ENCODE measurements at regions not wholly inside any gene's neighbourhood (a gene's known extent, or its start where the extent isn't known, plus 50 kb on each side); places are given as distances from the start of the nearest gene placed in this dataset.

- H4K20me1 ChIP-seq (ENCODE audit: insufficient read depth, low read length), result no peaks in the 10 kb centered on the region
- H3K4me1 ChIP-seq (ENCODE audit: insufficient read depth, low read length, severe bottlenecking), result peaks cover under 1% of the 10 kb centered on the region
- no peaks in the 10 kb centered on the region for H3K9me3 ChIP-seq (ENCODE audit: low read length)
- H3K4me2 ChIP-seq (ENCODE audit: low read length), result no peak overlapping the region
- H3K9ac ChIP-seq (ENCODE audit: low read length), result no peak overlapping the region
- H3K36me3 ChIP-seq (ENCODE audit: insufficient read depth, low read length), result no peaks in the 10 kb centered on the region; the same call in 1 of the 2 replicates
- no peak overlapping the region for H3K4me3 ChIP-seq (ENCODE audit: low read depth, low read length, poor library complexity, severe bottlenecking)
- H3K9me2 ChIP-seq (ENCODE audit: low read depth, low read length), result no peaks in the 10 kb centered on the region
- H3K27me3 ChIP-seq (ENCODE audit: insufficient read depth, low read length), result no peaks in the 10 kb centered on the region
- no peak overlapping the region for H3K27ac ChIP-seq (ENCODE audit: low read depth, low read length, poor library complexity, severe bottlenecking)
- no peaks in the 10 kb centered on the region for H3F3A ChIP-seq (ENCODE audit: insufficient read depth, low read length)
- H2AFZ ChIP-seq (ENCODE audit: low read length), result no peak overlapping the region
- no peak for TF ChIP-seq EZH2 (IDR thresholded peaks at IDR 0.05; ENCODE audit: borderline replicate concordance, low read length)
- TF ChIP-seq CTCF (IDR thresholded peaks at IDR 0.05; ENCODE audit: low read length), result no peak
- no peaks in the 10 kb centered on the region for H3K79me2 ChIP-seq (ENCODE audit: insufficient read depth, low read length)
Observed at GRCh38 chrX:9184211-9184610, 150.3 kb upstream of the FAM9B start.

- H2AFZ ChIP-seq (ENCODE audit: low read length), result no peak overlapping the region
- TF ChIP-seq EZH2 (IDR thresholded peaks at IDR 0.05; ENCODE audit: borderline replicate concordance, low read length) (no peak), CTCF (IDR thresholded peaks at IDR 0.05; ENCODE audit: low read length) (no peak)
- no peak overlapping the region for H3K9ac ChIP-seq (ENCODE audit: low read length)
- H3F3A ChIP-seq (ENCODE audit: insufficient read depth, low read length), result no peaks in the 10 kb centered on the region
- no peak overlapping the region for H3K4me3 ChIP-seq (ENCODE audit: low read depth, low read length, poor library complexity, severe bottlenecking)
- H3K9me2 ChIP-seq (ENCODE audit: low read depth, low read length), result no peaks in the 10 kb centered on the region
- H3K36me3 ChIP-seq (ENCODE audit: insufficient read depth, low read length), result no peaks in the 10 kb centered on the region; the same call in 1 of the 2 replicates
- no peaks in the 10 kb centered on the region for H3K27me3 ChIP-seq (ENCODE audit: insufficient read depth, low read length)
- no peak overlapping the region for H3K27ac ChIP-seq (ENCODE audit: low read depth, low read length, poor library complexity, severe bottlenecking)
- no peaks in the 10 kb centered on the region for H4K20me1 ChIP-seq (ENCODE audit: insufficient read depth, low read length)
- no peaks in the 10 kb centered on the region for H3K9me3 ChIP-seq (ENCODE audit: low read length)
- no peaks in the 10 kb centered on the region for H3K79me2 ChIP-seq (ENCODE audit: insufficient read depth, low read length)
- peaks cover 9% of the 10 kb centered on the region for H3K4me1 ChIP-seq (ENCODE audit: insufficient read depth, low read length, severe bottlenecking)
- H3K4me2 ChIP-seq (ENCODE audit: low read length), result no peak overlapping the region
Observed at GRCh38 chrX:9188117-9188516, 154.2 kb upstream of the FAM9B start.

- no peaks in the 10 kb centered on the region; the same call in 1 of the 2 replicates for H3K36me3 ChIP-seq (ENCODE audit: insufficient read depth, low read length)
- H3F3A ChIP-seq (ENCODE audit: insufficient read depth, low read length), result no peaks in the 10 kb centered on the region
Observed at GRCh38 chrX:9189286-9189685, 155.4 kb upstream of the FAM9B start.

More at GRCh38 chrX:9189286-9189685, 155.4 kb upstream of the FAM9B start:
- H2AFZ ChIP-seq (ENCODE audit: low read length), result no peak overlapping the region
- TF ChIP-seq EZH2 (IDR thresholded peaks at IDR 0.05; ENCODE audit: borderline replicate concordance, low read length) (no peak), CTCF (IDR thresholded peaks at IDR 0.05; ENCODE audit: low read length) (no peak)
- H3K4me2 ChIP-seq (ENCODE audit: low read length), result no peak overlapping the region
- H3K79me2 ChIP-seq (ENCODE audit: insufficient read depth, low read length), result no peaks in the 10 kb centered on the region
- no peaks in the 10 kb centered on the region for H3K9me3 ChIP-seq (ENCODE audit: low read length)
- H3K9me2 ChIP-seq (ENCODE audit: low read depth, low read length), result no peaks in the 10 kb centered on the region
- no peak overlapping the region for H3K27ac ChIP-seq (ENCODE audit: low read depth, low read length, poor library complexity, severe bottlenecking)
- no peaks in the 10 kb centered on the region for H3K27me3 ChIP-seq (ENCODE audit: insufficient read depth, low read length)
- H3K9ac ChIP-seq (ENCODE audit: low read length), result no peak overlapping the region
- no peak overlapping the region for H3K4me3 ChIP-seq (ENCODE audit: low read depth, low read length, poor library complexity, severe bottlenecking)
- no peaks in the 10 kb centered on the region for H4K20me1 ChIP-seq (ENCODE audit: insufficient read depth, low read length)
- peaks cover 9% of the 10 kb centered on the region for H3K4me1 ChIP-seq (ENCODE audit: insufficient read depth, low read length, severe bottlenecking)

Measured in OCI-LY1 (cell line).